Body of pancreas (tissue), 4 donors: ENCODE measurements at regions not wholly inside any gene's neighbourhood (a gene's known extent, or its start where the extent isn't known, plus 50 kb on each side); places are given as distances from the start of the nearest gene placed in this dataset.
"Not testable (repeated sequence)": the region's sequence is repeated elsewhere in the genome, so short reads cannot be mapped to it uniquely, and the experiment has no call there.

Experiments
- CTCF ChIP-seq, 7 experiments: fragments of 450-650 bp in 4 of 7; fragments of 200-600 bp in 3 of 7; sonication (generic) in 3 of 7; IDR thresholded peaks; one replicate each; pipeline ENCODE4 v1.5.1; 2016 to 2019; ENCODE audit warnings: antibody characterized with exemption in 7 of 7
- POLR2A ChIP-seq, 3 donors: fragments of 450-650 bp; IDR thresholded peaks; one replicate each; pipeline ENCODE4 v1.6.1; 2016; ENCODE audit warnings: antibody characterized with exemption in 3 of 3, mild to moderate bottlenecking in 2 of 3

- TF ChIP-seq CTCF, POLR2A (IDR thresholded peaks at IDR 0.05): not testable (repeated sequence)
Observed at GRCh38 chr10:59053502-59053901, 122.9 kb upstream of the PHYHIPL start.
